NB4 (cell line): ENCODE measurements at regions not wholly inside any gene's neighbourhood (a gene's known extent, or its start where the extent isn't known, plus 50 kb on each side); places are given as distances from the start of the nearest gene placed in this dataset.

ENCODE experiments used
- DNase-seq: peaks from one replicate; pipeline ENCODE4 v3.0.0; 2010; ENCODE audit warnings: low read depth
- H3K4me3 ChIP-seq: one replicate; pipeline ENCODE4 v1.5.1; 2011; ENCODE audit warnings: mild to moderate bottlenecking, low read depth, low read length, moderate library complexity
- MYC ChIP-seq: IDR thresholded peaks from 2 replicates; pipeline ENCODE4 v1.6.1; 2011; ENCODE audit warnings: low read depth, low read length
- POLR2A ChIP-seq: IDR thresholded peaks from 2 replicates; pipeline ENCODE4 v1.6.1; 2011; ENCODE audit warnings: mild to moderate bottlenecking; ENCODE audit not compliant: insufficient read length; ENCODE audit errors: extremely low read depth
- TF ChIP-seq, protein P1 (sequence below): IDR thresholded peaks from one replicate; pipeline ENCODE4 v1.5.1; 2012; ENCODE audit warnings: low read depth, low read length
- TF ChIP-seq, protein P2 (sequence below): IDR thresholded peaks from 2 replicates; pipeline ENCODE4 v1.6.1; 2011; ENCODE audit warnings: low read depth, low read length

DNA sequence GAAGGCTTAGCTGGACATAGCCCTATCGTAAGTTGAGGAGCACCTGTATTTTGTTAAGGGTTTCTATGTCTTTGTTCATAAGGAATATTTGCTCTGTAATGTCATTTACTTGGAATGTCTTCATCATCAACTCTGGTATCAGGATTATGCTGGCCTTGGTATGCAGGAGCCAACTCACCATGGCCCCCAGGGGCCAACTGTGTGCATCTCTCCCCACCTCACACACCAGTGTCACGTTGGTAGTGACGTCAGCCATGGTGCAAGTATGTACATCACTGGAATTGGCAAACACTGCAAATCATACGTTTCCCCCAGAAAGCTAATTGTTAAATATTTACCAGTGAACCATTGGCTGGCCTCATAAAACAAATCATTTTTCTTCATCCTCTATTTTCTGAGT, 70.8 kb downstream of the YTHDF1 start:
- no peak overlapping the region for H3K4me3 ChIP-seq
- TF ChIP-seq MYC (no peak), POLR2A (no peak)
- TF ChIP-seq, protein P1, sequence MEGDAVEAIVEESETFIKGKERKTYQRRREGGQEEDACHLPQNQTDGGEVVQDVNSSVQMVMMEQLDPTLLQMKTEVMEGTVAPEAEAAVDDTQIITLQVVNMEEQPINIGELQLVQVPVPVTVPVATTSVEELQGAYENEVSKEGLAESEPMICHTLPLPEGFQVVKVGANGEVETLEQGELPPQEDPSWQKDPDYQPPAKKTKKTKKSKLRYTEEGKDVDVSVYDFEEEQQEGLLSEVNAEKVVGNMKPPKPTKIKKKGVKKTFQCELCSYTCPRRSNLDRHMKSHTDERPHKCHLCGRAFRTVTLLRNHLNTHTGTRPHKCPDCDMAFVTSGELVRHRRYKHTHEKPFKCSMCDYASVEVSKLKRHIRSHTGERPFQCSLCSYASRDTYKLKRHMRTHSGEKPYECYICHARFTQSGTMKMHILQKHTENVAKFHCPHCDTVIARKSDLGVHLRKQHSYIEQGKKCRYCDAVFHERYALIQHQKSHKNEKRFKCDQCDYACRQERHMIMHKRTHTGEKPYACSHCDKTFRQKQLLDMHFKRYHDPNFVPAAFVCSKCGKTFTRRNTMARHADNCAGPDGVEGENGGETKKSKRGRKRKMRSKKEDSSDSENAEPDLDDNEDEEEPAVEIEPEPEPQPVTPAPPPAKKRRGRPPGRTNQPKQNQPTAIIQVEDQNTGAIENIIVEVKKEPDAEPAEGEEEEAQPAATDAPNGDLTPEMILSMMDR = no peak
- DNase-seq = no peak

DNA sequence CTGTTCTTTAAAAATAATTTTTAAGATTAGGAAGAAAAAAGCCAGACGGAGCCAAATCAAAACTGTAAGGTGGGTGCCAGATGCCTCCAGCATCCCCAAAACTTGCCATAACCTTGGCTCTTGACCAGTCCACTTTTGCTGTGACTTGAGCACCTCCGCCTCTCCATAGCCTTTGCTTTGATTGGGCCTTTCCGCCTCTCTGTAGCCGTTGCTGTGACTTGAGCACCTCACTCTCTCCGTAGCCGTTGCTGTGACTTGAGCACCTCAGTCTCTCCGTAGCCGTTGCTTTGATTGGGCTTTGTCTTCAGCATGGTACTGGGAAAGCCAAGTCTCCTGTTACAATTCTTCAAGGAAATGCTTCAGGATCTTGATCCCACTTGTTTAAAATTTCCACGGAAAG, 73.0 kb downstream of the YTHDF1 start:
- no peak for DNase-seq
- no peak for TF ChIP-seq POLR2A
- TF ChIP-seq, protein P2, sequence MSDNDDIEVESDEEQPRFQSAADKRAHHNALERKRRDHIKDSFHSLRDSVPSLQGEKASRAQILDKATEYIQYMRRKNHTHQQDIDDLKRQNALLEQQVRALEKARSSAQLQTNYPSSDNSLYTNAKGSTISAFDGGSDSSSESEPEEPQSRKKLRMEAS = no peak
- TF ChIP-seq MYC = no peak
- TF ChIP-seq, protein P1 = no peak
- no peak overlapping the region for H3K4me3 ChIP-seq

DNA sequence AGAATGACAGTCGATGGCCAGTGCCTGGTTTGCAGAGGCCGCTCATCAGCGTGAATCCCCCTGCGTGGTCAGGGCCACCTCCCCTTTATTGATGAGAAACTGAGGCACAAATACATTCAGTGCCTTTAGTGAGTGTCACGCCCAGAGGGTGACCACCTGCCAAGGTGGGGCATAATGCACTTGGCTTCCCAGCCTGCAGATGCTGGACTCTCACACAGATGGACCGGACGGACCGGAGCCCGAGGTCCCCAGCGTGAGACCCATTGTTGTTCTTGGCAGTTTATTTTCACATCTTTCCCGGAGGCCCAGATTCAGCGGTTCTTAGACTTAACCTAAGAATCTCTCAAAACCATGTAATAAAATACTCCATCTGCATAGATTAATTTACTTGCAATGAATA, 74.4 kb downstream of the YTHDF1 start:
- TF ChIP-seq, protein P2 = no peak
- TF ChIP-seq, protein P1 = no peak
- TF ChIP-seq POLR2A (no peak), MYC (no peak)

DNA sequence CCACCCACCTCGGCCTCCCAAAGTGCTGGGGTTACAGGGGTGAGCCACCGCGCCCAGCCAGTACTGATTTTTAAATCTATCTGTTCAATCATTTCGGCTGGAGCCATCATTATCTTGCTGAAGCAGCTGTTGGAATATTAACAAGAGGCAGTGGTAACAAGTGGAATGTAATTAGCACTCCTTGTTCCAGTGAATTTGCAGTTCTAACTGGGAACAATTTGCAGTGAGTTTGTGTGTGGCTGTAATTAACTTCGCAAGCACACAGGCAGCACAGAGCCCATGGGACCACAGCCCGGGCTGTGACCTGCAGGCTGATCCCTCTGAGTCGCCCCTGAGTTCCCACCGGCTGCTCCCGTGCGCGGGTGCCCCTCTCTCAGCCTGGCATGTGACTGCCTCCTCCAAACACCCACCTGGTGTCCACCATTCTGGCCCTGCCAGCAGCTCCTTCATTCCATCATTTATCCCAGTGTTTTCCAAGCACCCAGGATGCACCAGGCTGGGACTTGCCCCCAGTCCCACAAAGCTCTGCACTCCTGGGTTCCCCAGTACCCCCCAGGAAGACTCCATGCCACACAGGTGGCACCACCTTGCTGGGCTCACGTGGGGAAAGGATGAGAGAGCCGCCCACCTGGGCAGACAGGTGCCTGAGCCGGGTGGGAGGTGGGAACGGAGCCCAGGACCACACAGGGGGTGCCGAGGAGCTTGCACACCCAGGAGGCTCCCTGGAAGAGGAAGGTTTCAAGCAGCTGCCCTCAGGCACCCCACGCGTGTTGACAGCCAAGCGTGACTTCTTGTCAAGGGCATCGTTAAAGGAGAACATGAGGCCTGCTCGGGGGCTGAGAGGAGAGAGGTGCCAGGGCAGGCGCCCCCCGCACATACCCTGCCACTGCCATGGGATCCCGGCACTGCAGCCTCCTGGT, 75.2 kb downstream of the YTHDF1 start:
- TF ChIP-seq, protein P2 = no peak
- TF ChIP-seq MYC = no peak
- no peak for TF ChIP-seq POLR2A
- TF ChIP-seq, protein P1 = no peak
- DNase-seq = no peak
- H3K4me3 ChIP-seq = no peak overlapping the region

More for the DNA sequence above, 74.4 kb downstream of the YTHDF1 start:
- no peak overlapping the region for H3K4me3 ChIP-seq
- no peak for DNase-seq

DNA sequence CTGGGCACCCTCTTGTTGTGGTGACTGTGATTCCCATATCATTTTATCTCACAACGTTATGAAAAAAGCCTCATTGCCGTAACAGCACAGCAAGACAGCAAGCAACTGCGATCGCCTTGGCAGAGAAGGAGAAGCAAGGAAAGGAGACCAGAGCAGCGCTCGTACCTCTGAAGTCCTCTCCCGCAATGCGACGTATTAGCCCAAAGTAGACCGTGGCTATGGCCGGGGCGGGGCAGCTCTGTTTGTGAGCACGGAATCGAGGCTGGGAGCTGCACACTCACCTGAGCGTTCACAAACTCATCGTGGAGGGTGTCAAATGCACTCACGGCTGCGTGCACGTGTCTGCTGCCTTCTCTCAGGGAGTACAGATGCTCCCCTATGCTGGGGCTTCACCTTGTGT, 76.1 kb downstream of the YTHDF1 start:
- H3K4me3 ChIP-seq = no peak overlapping the region
- DNase-seq = no peak
- TF ChIP-seq POLR2A = no peak
- no peak for TF ChIP-seq MYC
- TF ChIP-seq, protein P1 = no peak
- TF ChIP-seq, protein P2 = no peak
